Gastrocnemius medialis (tissue), 4 donors: ENCODE measurements at regions not wholly inside any gene's neighbourhood (a gene's known extent, or its start where the extent isn't known, plus 50 kb on each side); places are given as distances from the start of the nearest gene placed in this dataset.

ENCODE experiments used
- ATAC-seq, 2 donors: fragments of 150-250 bp; one replicate each; pipeline ENCODE4 v1.9.1; 2016
- DNase-seq, 2 donors: peaks; one replicate each; pipeline ENCODE4 v3.0.0-alpha.2; 2019
- H3K27ac ChIP-seq, 4 donors: fragments of 200-600 bp; sonication (generic); 1 replicate in 1 of 4; 2 replicates in 3 of 4; pipeline ENCODE4 v1.5.1; 2016 to 2018; ENCODE audit warnings: mild to moderate bottlenecking in 2 of 4, moderate library complexity in 1 of 4
- H3K27me3 ChIP-seq, 3 donors: fragments of 200-600 bp; sonication (generic) in 2 of 3; 1 replicate in 1 of 3; 2 replicates in 2 of 3; pipeline versions ENCODE4 v1.5.1 to v1.6.0; 2016 to 2019; ENCODE audit warnings: mild to moderate bottlenecking in 1 of 3, moderate library complexity in 1 of 3
- H3K36me3 ChIP-seq, 2 donors: fragments of 200-600 bp; sonication (generic) in 1 of 2; one replicate each; pipeline ENCODE4 v1.5.1; 2017 to 2018
- H3K4me1 ChIP-seq, 2 donors: fragments of 200-600 bp; sonication (generic) in 1 of 2; one replicate each; pipeline ENCODE4 v1.5.1; 2016 to 2017; ENCODE audit warnings: mild to moderate bottlenecking in 2 of 2
- H3K4me3 ChIP-seq, 4 donors: fragments of 200-600 bp; sonication (generic) in 3 of 4; 1 replicate in 1 of 4; 2 replicates in 3 of 4; pipeline ENCODE4 v1.5.1; 2016 to 2019; ENCODE audit warnings: mild to moderate bottlenecking in 2 of 4
- H3K9me3 ChIP-seq, 3 donors: fragments of 200-600 bp; sonication (generic) in 2 of 3; 1 replicate in 1 of 3; 2 replicates in 2 of 3; pipeline ENCODE4 v1.5.1; 2016 to 2019
- POLR2A ChIP-seq, 2 donors: fragments of 450-650 bp; IDR thresholded peaks; one replicate each; pipeline ENCODE4 v1.6.1; 2017; ENCODE audit warnings: antibody characterized with exemption in 2 of 2, mild to moderate bottlenecking in 2 of 2, moderate library complexity in 2 of 2
- in situ Hi-C, 4 donors: fragments of 200-750 bp; cut with MboI; loops; one replicate each; pipeline versions ENCODE4 v1.15.0 to v1.8.0; 2017; ENCODE audit warnings: low sequenced_read_pairs in 4 of 4
- intact Hi-C: fragments of 100-400 bp; cut with DNase I; formaldehyde crosslinking; loops from one replicate; pipeline ENCODE4 v1.15.1; 2023; ENCODE audit warnings: low total_unique reads
- TF ChIP-seq, protein P1 (sequence below), 5 experiments: fragments of 450-650 bp in 3 of 5; fragments of 200-600 bp in 2 of 5; sonication (generic) in 2 of 5; IDR thresholded peaks in 4 of 5; conservative IDR thresholded peaks in 1 of 5; 1 replicate in 4 of 5; 2 replicates in 1 of 5; pipeline ENCODE4 v1.5.1; 2016 to 2019; ENCODE audit warnings: antibody characterized with exemption in 5 of 5, mild to moderate bottlenecking in 3 of 5, moderate library complexity in 3 of 5

DNA sequence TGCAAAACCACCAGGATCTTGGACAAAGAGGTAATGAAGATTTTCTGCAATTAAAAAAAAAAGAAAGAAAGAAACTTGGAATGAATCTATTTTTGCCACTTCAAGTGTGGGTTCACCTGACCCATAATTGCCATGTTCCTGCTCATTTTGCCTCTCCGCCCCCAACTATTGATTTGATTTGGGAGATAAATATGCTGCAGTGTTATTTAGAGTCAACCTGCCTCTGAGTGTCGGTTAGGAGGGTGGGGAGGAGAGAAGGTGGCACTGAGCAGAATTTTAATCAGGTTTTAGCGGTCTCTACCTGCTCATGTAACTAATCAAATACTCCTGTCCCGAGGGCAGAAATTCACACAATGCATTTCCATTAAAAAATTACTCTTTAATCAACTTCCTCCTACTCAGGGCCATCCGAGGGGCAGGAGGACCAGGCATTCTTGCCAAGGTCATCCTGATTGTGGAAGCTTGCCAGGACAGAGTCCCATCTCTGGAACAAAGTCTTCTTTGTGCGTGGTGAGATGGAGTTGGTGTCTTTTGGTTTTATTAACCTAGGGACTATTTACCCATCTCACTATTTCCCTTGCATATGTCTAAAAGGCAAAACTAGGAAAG, 300.1 kb downstream of the CDH26 start:
- intact Hi-C loops: no loop called here
- Histone ChIP-seq H3K36me3 (no peaks in the 10 kb centered on the region), H3K4me3 (no peak overlapping the region), H3K9me3 (no peaks in the 10 kb centered on the region), H3K27me3 (no peaks in the 10 kb centered on the region), H3K27ac (no peak overlapping the region), H3K4me1 (no peaks in the 10 kb centered on the region)
- in situ Hi-C loops: loop anchor here in 1 of 4 donors (25.0 kb wide), 1 partner anchor 196 kb away; no protein-coding TSS in a partner anchor
- TF ChIP-seq, protein P1, sequence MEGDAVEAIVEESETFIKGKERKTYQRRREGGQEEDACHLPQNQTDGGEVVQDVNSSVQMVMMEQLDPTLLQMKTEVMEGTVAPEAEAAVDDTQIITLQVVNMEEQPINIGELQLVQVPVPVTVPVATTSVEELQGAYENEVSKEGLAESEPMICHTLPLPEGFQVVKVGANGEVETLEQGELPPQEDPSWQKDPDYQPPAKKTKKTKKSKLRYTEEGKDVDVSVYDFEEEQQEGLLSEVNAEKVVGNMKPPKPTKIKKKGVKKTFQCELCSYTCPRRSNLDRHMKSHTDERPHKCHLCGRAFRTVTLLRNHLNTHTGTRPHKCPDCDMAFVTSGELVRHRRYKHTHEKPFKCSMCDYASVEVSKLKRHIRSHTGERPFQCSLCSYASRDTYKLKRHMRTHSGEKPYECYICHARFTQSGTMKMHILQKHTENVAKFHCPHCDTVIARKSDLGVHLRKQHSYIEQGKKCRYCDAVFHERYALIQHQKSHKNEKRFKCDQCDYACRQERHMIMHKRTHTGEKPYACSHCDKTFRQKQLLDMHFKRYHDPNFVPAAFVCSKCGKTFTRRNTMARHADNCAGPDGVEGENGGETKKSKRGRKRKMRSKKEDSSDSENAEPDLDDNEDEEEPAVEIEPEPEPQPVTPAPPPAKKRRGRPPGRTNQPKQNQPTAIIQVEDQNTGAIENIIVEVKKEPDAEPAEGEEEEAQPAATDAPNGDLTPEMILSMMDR (IDR thresholded peaks at IDR 0.05 in 4 of 5, conservative IDR thresholded peaks at IDR 0.05 in 1 of 5): no peak
- no peak for TF ChIP-seq POLR2A (IDR thresholded peaks at IDR 0.05)
- DNase-seq: no peak
- ATAC-seq: no peak

DNA sequence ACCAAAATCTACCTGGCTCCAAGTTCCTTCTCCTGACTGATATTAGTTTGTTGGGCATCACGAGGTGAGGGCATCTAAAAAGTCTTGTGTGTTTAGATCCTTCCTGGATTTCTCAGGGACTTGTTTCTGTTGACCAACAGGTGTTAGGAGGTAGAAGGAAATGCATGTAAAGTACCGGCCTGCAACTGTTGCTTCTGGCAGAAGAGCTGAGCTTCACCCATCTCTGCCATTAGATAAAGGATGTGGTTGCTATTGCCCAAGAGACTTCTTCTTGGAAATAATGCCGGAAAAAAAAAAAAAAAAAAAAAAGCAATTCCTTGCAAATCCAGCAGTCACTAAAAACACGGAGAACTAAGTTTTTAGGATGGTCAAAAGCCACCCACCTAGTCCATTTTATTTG, 303.1 kb downstream of the CDH26 start:
- Histone ChIP-seq H3K9me3 (no peaks in the 10 kb centered on the region), H3K36me3 (no peaks in the 10 kb centered on the region), H3K27ac (no peak overlapping the region), H3K4me3 (no peak overlapping the region), H3K4me1 (no peaks in the 10 kb centered on the region), H3K27me3 (no peaks in the 10 kb centered on the region)
- no peak for DNase-seq
- intact Hi-C loops (loop anchor here (5.0 kb wide), 2 partner anchors 49 to 204 kb away; no protein-coding TSS in a partner anchor), in situ Hi-C loops (loop anchor here in 2 of 4 donors (10.0 to 25.0 kb wide), 2 partner anchors 199 to 207 kb away; no protein-coding TSS in a partner anchor)
- no peak for TF ChIP-seq POLR2A (IDR thresholded peaks at IDR 0.05)
- TF ChIP-seq, protein P1 (IDR thresholded peaks at IDR 0.05 in 4 of 5, conservative IDR thresholded peaks at IDR 0.05 in 1 of 5): no peak
- no peak for ATAC-seq

DNA sequence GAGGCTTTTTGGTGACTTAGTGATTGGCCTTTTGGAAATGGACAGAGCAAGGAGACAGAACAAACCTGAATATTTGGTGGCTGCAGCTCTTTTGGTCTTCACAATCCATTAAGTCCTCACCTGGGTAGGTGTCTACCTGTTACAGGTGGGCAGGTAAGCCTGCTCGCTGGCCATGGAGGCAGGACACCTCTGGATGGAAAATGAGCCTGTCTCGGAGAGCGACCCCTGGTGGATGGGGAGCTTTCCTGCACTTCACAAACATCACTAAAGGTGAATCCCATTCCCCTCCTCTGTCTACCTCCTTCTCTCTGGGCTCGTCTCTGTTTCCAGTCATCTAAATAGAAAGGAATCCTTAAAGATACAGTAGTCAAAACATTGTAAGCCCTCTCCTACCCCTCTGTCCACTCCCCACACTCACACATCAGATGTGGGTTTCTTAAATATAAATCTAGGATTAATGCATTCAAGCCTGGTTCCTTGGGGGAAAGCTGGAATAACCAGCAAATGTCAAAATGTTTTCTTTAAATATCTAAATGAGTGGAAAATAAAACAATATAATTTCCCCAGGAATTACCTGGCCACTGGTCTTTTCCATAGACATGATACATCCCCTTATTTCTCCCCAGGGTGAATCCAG, 304.9 kb downstream of the CDH26 start:
- TF ChIP-seq POLR2A (IDR thresholded peaks at IDR 0.05): no peak
- TF ChIP-seq, protein P1 (IDR thresholded peaks at IDR 0.05 in 4 of 5, conservative IDR thresholded peaks at IDR 0.05 in 1 of 5): peak in 4 of 5 experiments; percentile 23 to 60 (median 53)
- Histone ChIP-seq H3K9me3 (no peaks in the 10 kb centered on the region), H3K4me3 (no peak overlapping the region), H3K27ac (no peak overlapping the region), H3K27me3 (no peaks in the 10 kb centered on the region), H3K4me1 (no peaks in the 10 kb centered on the region), H3K36me3 (no peaks in the 10 kb centered on the region)
- in situ Hi-C loops (loop anchor here in 2 of 4 donors (10.0 to 25.0 kb wide), 2 partner anchors 201 to 208 kb away; no protein-coding TSS in a partner anchor), intact Hi-C loops (loop anchor here (5.0 kb wide), 2 partner anchors 51 to 206 kb away; no protein-coding TSS in a partner anchor)
- no peak for DNase-seq
- no peak for ATAC-seq

DNA sequence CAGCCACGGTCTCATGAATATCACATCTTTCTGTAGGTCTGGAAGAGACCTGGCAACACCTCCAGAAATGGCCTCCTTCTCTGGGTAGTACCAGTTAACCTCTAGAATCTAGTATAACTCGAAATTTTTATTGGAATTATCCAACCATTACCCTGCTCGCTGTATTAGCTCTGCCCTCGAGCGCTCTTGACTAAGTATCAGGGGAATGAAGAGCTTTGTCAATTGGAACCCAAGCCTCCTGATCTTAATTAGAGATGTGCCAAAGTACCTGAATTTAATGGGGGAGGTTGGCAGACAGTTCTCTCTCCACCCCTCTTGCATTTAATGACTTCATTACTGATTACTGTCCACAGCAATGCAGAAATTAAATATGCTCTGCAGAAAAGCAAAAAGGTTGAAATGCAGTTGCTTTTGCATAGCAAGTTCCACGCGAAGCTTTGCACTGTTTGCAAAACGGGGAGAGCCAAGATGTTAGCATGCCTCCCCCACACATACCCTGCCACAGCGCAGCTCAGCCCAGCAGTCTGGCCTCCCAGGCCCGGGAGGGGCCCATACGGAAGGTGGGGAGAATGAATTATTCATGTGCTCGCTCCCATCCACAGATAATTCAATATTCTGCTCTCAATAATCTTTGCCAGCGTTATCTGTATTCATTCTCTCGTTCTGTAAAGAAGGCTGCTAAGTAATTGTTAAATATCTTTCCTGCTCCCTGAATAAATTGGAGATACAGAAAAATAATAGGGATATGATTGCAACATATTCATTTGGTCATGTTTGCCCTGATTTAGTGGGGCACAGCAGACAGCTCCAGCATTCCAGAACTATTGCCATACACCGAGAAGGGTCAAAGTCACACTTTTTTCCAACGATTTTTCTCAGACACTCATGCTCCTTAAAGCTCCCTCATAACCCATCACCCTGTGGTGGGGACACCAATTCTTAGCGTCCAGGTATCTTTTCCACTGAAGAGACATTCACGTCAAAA, 305.8 kb downstream of the CDH26 start:
- Histone ChIP-seq H3K27me3 (no peaks in the 10 kb centered on the region), H3K4me1 (no peaks in the 10 kb centered on the region), H3K36me3 (no peaks in the 10 kb centered on the region), H3K27ac (no peak overlapping the region), H3K9me3 (no peaks in the 10 kb centered on the region), H3K4me3 (no peak overlapping the region)
- TF ChIP-seq POLR2A (IDR thresholded peaks at IDR 0.05): no peak
- TF ChIP-seq, protein P1 (IDR thresholded peaks at IDR 0.05 in 4 of 5, conservative IDR thresholded peaks at IDR 0.05 in 1 of 5): no peak
- no peak for ATAC-seq
- in situ Hi-C loops (loop anchor here in 2 of 4 donors (10.0 to 25.0 kb wide), 2 partner anchors 202 to 209 kb away; no protein-coding TSS in a partner anchor), intact Hi-C loops (loop anchor here (5.0 kb wide), 2 partner anchors 52 to 207 kb away; no protein-coding TSS in a partner anchor)
- DNase-seq: no peak
